Tibial nerve (tissue), 4 donors: ENCODE measurements at regions not wholly inside any gene's neighbourhood (a gene's known extent, or its start where the extent isn't known, plus 50 kb on each side); places are given as distances from the start of the nearest gene placed in this dataset.

ENCODE experiments used
- DNase-seq, 2 donors: peaks; one replicate each; pipeline ENCODE4 v3.0.0-alpha.2; 2019; ENCODE audit warnings: low spot score in 2 of 2
- H3K27ac ChIP-seq, 4 donors: fragments of 200-600 bp; sonication (generic) in 3 of 4; one replicate each; pipeline ENCODE4 v1.5.1; 2017 to 2019; ENCODE audit warnings: mild to moderate bottlenecking in 1 of 4
- H3K27me3 ChIP-seq, 2 donors: fragments of 200-600 bp; sonication (generic) in 1 of 2; one replicate each; pipeline versions ENCODE4 v1.5.1 to v1.6.0; 2017 to 2019
- H3K36me3 ChIP-seq, 3 donors: fragments of 200-600 bp; sonication (generic); one replicate each; pipeline ENCODE4 v1.5.1; 2018 to 2019
- H3K4me1 ChIP-seq, 4 donors: fragments of 200-600 bp; sonication (generic) in 3 of 4; one replicate each; pipeline ENCODE4 v1.5.1; 2017 to 2019
- H3K4me3 ChIP-seq, 4 donors: fragments of 200-600 bp; sonication (generic) in 3 of 4; one replicate each; pipeline ENCODE4 v1.5.1; 2017 to 2019; ENCODE audit warnings: mild to moderate bottlenecking in 1 of 4, moderate library complexity in 1 of 4
- H3K9me3 ChIP-seq, 4 donors: fragments of 200-600 bp; sonication (generic) in 3 of 4; one replicate each; pipeline ENCODE4 v1.5.1; 2017 to 2019
- EP300 ChIP-seq, 2 donors: sonication (generic); formaldehyde crosslinking; IDR thresholded peaks; one replicate each; pipeline ENCODE4 v1.6.1; 2017; ENCODE audit warnings: antibody characterized with exemption in 2 of 2, mild to moderate bottlenecking in 1 of 2
- POLR2A ChIP-seq, 2 donors: fragments of 450-650 bp; IDR thresholded peaks; one replicate each; pipeline ENCODE4 v1.6.1; 2017; ENCODE audit warnings: antibody characterized with exemption in 2 of 2, mild to moderate bottlenecking in 2 of 2, moderate library complexity in 2 of 2
- WGBS, 2 donors: methylation state at CpG; one replicate each; pipeline ENCODE4 v1.1.5; 2018; 5-methylcytosine and 5-hydroxymethylcytosine counted together
- TF ChIP-seq, protein P1 (sequence below), 5 experiments: fragments of 200-600 bp in 3 of 5; fragments of 450-650 bp in 2 of 5; sonication (generic) in 3 of 5; IDR thresholded peaks; one replicate each; pipeline ENCODE4 v1.5.1; 2016 to 2019; ENCODE audit warnings: antibody characterized with exemption in 5 of 5, mild to moderate bottlenecking in 3 of 5, moderate library complexity in 2 of 5

DNA sequence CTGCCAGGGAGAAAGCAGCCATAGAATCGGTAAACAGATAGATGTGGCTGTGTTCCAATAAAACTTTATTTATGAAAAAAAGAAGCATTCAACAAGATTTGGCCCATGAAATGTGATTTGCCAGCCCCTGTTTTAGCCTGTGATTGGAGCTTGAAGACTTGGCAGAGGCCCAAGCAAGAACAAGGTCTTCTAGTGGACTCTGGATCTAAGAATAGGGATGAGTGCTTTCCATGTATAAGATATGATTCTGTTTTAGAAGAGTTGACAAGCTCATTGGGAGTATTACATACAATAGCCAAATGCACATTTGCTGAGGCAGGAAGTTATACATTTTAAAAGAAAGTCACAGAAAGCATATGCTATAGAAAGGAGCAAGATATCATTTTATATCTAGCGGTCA is 175.6 kb upstream of the LUZP2 start:
- TF ChIP-seq POLR2A (IDR thresholded peaks at IDR 0.05): no peak
- TF ChIP-seq, protein P1, sequence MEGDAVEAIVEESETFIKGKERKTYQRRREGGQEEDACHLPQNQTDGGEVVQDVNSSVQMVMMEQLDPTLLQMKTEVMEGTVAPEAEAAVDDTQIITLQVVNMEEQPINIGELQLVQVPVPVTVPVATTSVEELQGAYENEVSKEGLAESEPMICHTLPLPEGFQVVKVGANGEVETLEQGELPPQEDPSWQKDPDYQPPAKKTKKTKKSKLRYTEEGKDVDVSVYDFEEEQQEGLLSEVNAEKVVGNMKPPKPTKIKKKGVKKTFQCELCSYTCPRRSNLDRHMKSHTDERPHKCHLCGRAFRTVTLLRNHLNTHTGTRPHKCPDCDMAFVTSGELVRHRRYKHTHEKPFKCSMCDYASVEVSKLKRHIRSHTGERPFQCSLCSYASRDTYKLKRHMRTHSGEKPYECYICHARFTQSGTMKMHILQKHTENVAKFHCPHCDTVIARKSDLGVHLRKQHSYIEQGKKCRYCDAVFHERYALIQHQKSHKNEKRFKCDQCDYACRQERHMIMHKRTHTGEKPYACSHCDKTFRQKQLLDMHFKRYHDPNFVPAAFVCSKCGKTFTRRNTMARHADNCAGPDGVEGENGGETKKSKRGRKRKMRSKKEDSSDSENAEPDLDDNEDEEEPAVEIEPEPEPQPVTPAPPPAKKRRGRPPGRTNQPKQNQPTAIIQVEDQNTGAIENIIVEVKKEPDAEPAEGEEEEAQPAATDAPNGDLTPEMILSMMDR (IDR thresholded peaks at IDR 0.05): no peak
- WGBS, 2 donors: 70 to 85% methylated on average over 2 of the region's 2 CpGs
- peaks cover 0 to 16% (median 0%) of the 10 kb centered on the region in 4 donors for H3K9me3 ChIP-seq
- no peaks in the 10 kb centered on the region for H3K4me1 ChIP-seq
- no peak overlapping the region for H3K4me3 ChIP-seq
- no peak overlapping the region for H3K27ac ChIP-seq
- DNase-seq: no peak
- H3K36me3 ChIP-seq: no peaks in the 10 kb centered on the region
- H3K27me3 ChIP-seq: no peaks in the 10 kb centered on the region

DNA sequence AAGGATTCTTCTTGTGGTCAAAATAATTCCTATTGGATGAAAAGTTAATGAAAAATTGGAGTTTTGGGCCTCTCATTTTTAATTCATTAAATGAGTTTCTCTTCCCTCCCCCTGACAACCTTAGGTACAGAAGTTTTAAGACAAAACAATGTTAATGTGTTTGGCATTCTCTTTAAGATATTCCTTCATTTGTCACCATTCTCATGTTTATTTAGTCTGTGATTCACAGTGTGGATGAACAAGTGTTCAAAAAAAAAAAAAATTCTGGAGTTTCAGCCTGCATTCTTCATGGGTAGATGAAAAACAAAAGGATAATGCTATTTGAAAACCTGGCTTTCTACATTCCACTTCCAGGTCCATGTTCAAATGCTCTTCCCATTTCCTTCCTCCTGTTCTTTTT is 172.6 kb upstream of the LUZP2 start:
- Histone ChIP-seq H3K27ac (no peak overlapping the region), H3K27me3 (no peaks in the 10 kb centered on the region), H3K4me1 (no peaks in the 10 kb centered on the region), H3K4me3 (no peak overlapping the region), H3K36me3 (no peaks in the 10 kb centered on the region), H3K9me3 (no peaks in the 10 kb centered on the region)
- DNase-seq: no peak
- TF ChIP-seq, protein P1 (IDR thresholded peaks at IDR 0.05): no peak
- no peak for TF ChIP-seq POLR2A (IDR thresholded peaks at IDR 0.05)
- TF ChIP-seq EP300 (IDR thresholded peaks at IDR 0.05): no peak

DNA sequence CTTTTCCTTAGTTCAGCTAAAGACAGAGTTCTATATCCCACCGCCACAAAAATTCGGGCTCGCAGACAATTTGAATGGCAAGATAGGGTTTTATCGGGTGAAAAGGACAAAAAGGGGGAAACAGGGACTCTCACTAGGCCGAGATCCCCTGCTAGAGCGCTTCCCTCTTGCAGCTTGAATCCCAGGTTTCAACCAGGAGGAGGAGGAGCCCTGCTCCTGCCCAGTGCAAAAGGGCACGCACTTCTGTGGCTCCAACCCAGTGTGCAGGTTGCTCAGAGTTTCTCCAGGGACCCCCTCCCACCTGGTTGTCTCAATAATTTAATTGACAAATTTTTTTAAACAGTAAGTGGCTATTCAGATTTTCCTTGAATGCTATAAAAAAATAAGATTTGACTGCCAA is 152.6 kb upstream of the LUZP2 start:
- no peaks in the 10 kb centered on the region for H3K27me3 ChIP-seq
- no peak overlapping the region for H3K27ac ChIP-seq
- no peaks in the 10 kb centered on the region for H3K4me1 ChIP-seq
- no peaks in the 10 kb centered on the region for H3K36me3 ChIP-seq
- H3K4me3 ChIP-seq: no peak overlapping the region
- DNase-seq: no peak
- TF ChIP-seq EP300 (IDR thresholded peaks at IDR 0.05) (no peak), POLR2A (IDR thresholded peaks at IDR 0.05) (no peak)
- TF ChIP-seq, protein P1 (IDR thresholded peaks at IDR 0.05): no peak
- no peaks in the 10 kb centered on the region for H3K9me3 ChIP-seq
- WGBS, 2 donors: 77 to 81% methylated on average over 7 of the region's 7 CpGs

DNA sequence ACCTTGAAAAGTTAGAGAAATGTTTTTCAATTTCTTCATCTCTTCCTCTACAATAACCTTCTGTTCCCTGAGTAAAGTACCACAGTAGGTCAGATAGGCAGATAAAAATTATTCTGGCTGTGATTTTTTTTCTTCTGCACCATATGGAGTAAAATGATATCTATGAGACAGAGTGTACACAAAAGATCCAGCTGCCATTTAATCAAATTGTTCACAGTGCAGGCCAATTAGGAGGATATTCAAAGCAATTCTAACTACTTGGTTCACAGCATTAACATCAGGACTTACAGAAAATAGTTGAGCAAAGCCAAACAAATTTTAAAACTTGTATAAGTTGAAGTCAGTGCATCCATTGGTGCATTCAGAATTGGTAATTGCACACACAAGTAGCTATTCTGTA is 147.9 kb upstream of the LUZP2 start:
- Histone ChIP-seq H3K4me3 (no peak overlapping the region), H3K9me3 (no peaks in the 10 kb centered on the region), H3K27ac (no peak overlapping the region), H3K4me1 (no peaks in the 10 kb centered on the region), H3K27me3 (no peaks in the 10 kb centered on the region), H3K36me3 (no peaks in the 10 kb centered on the region)
- TF ChIP-seq, protein P1 (IDR thresholded peaks at IDR 0.05): no peak
- no peak for TF ChIP-seq POLR2A (IDR thresholded peaks at IDR 0.05)
- TF ChIP-seq EP300 (IDR thresholded peaks at IDR 0.05): no peak
- no peak for DNase-seq

DNA sequence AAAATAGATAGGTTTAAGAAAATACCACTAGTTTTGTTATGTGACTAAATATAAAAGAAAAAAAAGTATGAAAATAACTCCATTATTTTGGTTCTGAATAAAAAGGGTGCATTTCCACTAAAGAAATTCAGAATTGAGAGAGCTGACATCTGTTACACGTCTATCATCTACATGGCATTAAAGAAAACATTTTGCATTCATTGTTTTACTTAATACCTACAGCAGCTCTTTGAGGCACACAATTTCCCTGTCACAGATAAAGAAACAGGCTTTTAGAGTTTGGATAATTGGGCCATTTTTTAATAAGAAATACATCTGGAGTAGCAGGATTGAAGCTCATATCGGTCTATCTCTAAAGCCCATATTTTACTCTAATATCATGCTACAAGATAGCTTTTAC is 145.7 kb upstream of the LUZP2 start:
- H3K36me3 ChIP-seq: no peaks in the 10 kb centered on the region
- whole genome bisulfite sequencing, 2 donors: 65 to 79% methylated on average over 2 of the region's 2 CpGs
- H3K27ac ChIP-seq: no peak overlapping the region
- no peak overlapping the region for H3K4me3 ChIP-seq
- DNase-seq: no peak
- no peak for TF ChIP-seq POLR2A (IDR thresholded peaks at IDR 0.05)
- no peak for TF ChIP-seq EP300 (IDR thresholded peaks at IDR 0.05)
- TF ChIP-seq, protein P1 (IDR thresholded peaks at IDR 0.05): no peak
- no peaks in the 10 kb centered on the region for H3K27me3 ChIP-seq
- H3K9me3 ChIP-seq: no peaks in the 10 kb centered on the region
- H3K4me1 ChIP-seq: no peaks in the 10 kb centered on the region
